CD14-positive monocyte (primary cell): ENCODE measurements at regions not wholly inside any gene's neighbourhood (a gene's known extent, or its start where the extent isn't known, plus 50 kb on each side); places are given as distances from the start of the nearest gene placed in this dataset.

Source experiments
- DNase-seq, 3 donors: peaks; one replicate each; pipeline ENCODE4 v3.0.0-alpha.2; 2011 to 2022
- H2AFZ ChIP-seq: 2 replicates; pipeline ENCODE4 v1.6.0; 2012; ENCODE audit warnings: mild to moderate bottlenecking, low read depth, low read length, inconsistent platforms; ENCODE audit not compliant: insufficient read depth, poor library complexity, severe bottlenecking
- H3K27ac ChIP-seq, 2 donors: 1 replicate in 1 of 2; 2 replicates in 1 of 2; pipeline ENCODE4 v1.5.1; 2012 to 2013; ENCODE audit warnings: low read length in 2 of 2, control low read depth in 1 of 2, inconsistent platforms in 1 of 2, low read depth in 1 of 2, mild to moderate bottlenecking in 1 of 2
- H3K27me3 ChIP-seq, 2 donors: one replicate each; pipeline versions ENCODE4 v1.6.0 to v1.6.1; 2011 to 2013; ENCODE audit warnings: low read length in 2 of 2; ENCODE audit not compliant: control insufficient read depth in 2 of 2, insufficient read depth in 2 of 2
- H3K36me3 ChIP-seq, 2 donors: replicated peaks in 1 of 2; 1 replicate in 1 of 2; 2 replicates in 1 of 2; pipeline versions ENCODE4 v1.5.1 to v1.6.1; 2012 to 2013; ENCODE audit warnings: low read length in 2 of 2, control low read depth in 1 of 2, inconsistent platforms in 1 of 2, mild to moderate bottlenecking in 1 of 2; ENCODE audit not compliant: insufficient read depth in 2 of 2, control insufficient read depth in 1 of 2
- H3K4me1 ChIP-seq, 2 donors: 1 replicate in 1 of 2; 2 replicates in 1 of 2; pipeline versions ENCODE4 v1.5.1 to v1.6.1; 2012 to 2013; ENCODE audit warnings: low read length in 2 of 2, control low read depth in 1 of 2, inconsistent platforms in 1 of 2, mild to moderate bottlenecking in 1 of 2, moderate library complexity in 1 of 2; ENCODE audit not compliant: insufficient read depth in 2 of 2, control insufficient read depth in 1 of 2
- H3K4me2 ChIP-seq: replicated peaks from 2 replicates; pipeline ENCODE3; 2012; ENCODE audit warnings: low read length, moderate library complexity, mild to moderate bottlenecking; ENCODE audit not compliant: poor library complexity, severe bottlenecking; ENCODE audit errors: extremely low read depth
- H3K4me3 ChIP-seq, 3 experiments: fragments of 200-600 bp in 1 of 3; sonication (generic) in 1 of 3; replicated peaks in 1 of 3; 1 replicate in 2 of 3; 2 replicates in 1 of 3; pipeline ENCODE4 v1.5.1; 2011 to 2013; ENCODE audit warnings: low read length in 3 of 3, mild to moderate bottlenecking in 3 of 3, control low read depth in 2 of 3, low read depth in 2 of 3, inconsistent platforms in 1 of 3, moderate library complexity in 1 of 3
- H3K79me2 ChIP-seq: 2 replicates; pipeline ENCODE4 v1.6.0; 2012; ENCODE audit warnings: mild to moderate bottlenecking, control low read depth, inconsistent platforms, low read length, moderate library complexity; ENCODE audit not compliant: insufficient read depth
- H3K9ac ChIP-seq: 2 replicates; pipeline ENCODE4 v1.6.0; 2017; ENCODE audit warnings: low read length, mild to moderate bottlenecking; ENCODE audit not compliant: insufficient read depth, poor library complexity, severe bottlenecking
- H3K9me3 ChIP-seq, 2 donors: replicated peaks in 1 of 2; 1 replicate in 1 of 2; 2 replicates in 1 of 2; pipeline versions ENCODE4 v1.5.1 to v1.6.1; 2012 to 2013; ENCODE audit warnings: low read length in 2 of 2, control low read depth in 1 of 2; ENCODE audit not compliant: control insufficient read depth in 1 of 2, insufficient read depth in 1 of 2
- H4K20me1 ChIP-seq: 2 replicates; pipeline ENCODE4 v1.6.0; 2012; ENCODE audit warnings: mild to moderate bottlenecking, low read length, control low read depth, moderate library complexity; ENCODE audit not compliant: insufficient read depth
- H3K27ac Mint-ChIP-seq, 7 donors: one replicate each; pipeline ENCODE4 v1.8.0; 2020; ENCODE audit warnings: mild to moderate bottlenecking in 7 of 7, mixed read lengths in 7 of 7, moderate library complexity in 6 of 7, inconsistent platforms in 2 of 7
- H3K27me3 Mint-ChIP-seq, 3 donors: one replicate each; pipeline ENCODE4 v1.8.0; 2021 to 2022; ENCODE audit warnings: low read depth in 3 of 3, mild to moderate bottlenecking in 3 of 3, mixed read lengths in 3 of 3, moderate library complexity in 3 of 3, inconsistent platforms in 1 of 3
- H3K36me3 Mint-ChIP-seq, 2 donors: one replicate each; pipeline ENCODE4 v1.8.0; 2020; ENCODE audit warnings: mixed read lengths in 2 of 2, inconsistent platforms in 1 of 2, mild to moderate bottlenecking in 1 of 2
- H3K4me1 Mint-ChIP-seq: one replicate; pipeline ENCODE4 v1.8.0; 2020; ENCODE audit warnings: mild to moderate bottlenecking, mixed read lengths
- H3K4me3 Mint-ChIP-seq, 2 donors: one replicate each; pipeline ENCODE4 v1.8.0; 2020; ENCODE audit warnings: mild to moderate bottlenecking in 2 of 2, mixed read lengths in 2 of 2, moderate library complexity in 1 of 2
- H3K9me3 Mint-ChIP-seq, 7 donors: one replicate each; pipeline ENCODE4 v1.8.0; 2020 to 2022; ENCODE audit warnings: mixed read lengths in 7 of 7, mild to moderate bottlenecking in 6 of 7, moderate library complexity in 6 of 7, inconsistent platforms in 2 of 7
- CTCF ChIP-seq: fragments of 200-600 bp; IDR thresholded peaks from one replicate; pipeline ENCODE4 v1.8.0; 2022; ENCODE audit warnings: antibody characterized with exemption, mild to moderate bottlenecking
- WGBS: methylation state at CpG from one replicate; pipeline ENCODE4 v1.1.5; 2013; ENCODE audit warnings: missing lambda C conversion rate; ENCODE audit not compliant: insufficient coverage; 5-methylcytosine and 5-hydroxymethylcytosine counted together
- intact Hi-C, 2 donors: fragments of 100-400 bp; cut with micrococcal nuclease; formaldehyde crosslinking; loops; one replicate each; pipeline versions ENCODE4 v1.15.0 to v1.15.1; 2023

- no peaks in the 10 kb centered on the region for H3K27me3 ChIP-seq
- H3K4me1 ChIP-seq = no peaks in the 10 kb centered on the region
- TF ChIP-seq CTCF = no peak
- WGBS = no CpG with 5 or more reads among the region's 2 CpGs
- Mint-ChIP-seq H3K36me3 (no peaks in the 10 kb centered on the region), H3K27ac (no peak overlapping the region), H3K4me3 (no peak overlapping the region), H3K27me3 (no peaks in the 10 kb centered on the region), H3K4me1 (no peaks in the 10 kb centered on the region), H3K9me3 (peaks cover 3 to 11% (median 7%) of the 10 kb centered on the region in 7 donors)
- no peak overlapping the region for H3K4me2 ChIP-seq
- H4K20me1 ChIP-seq = no peaks in the 10 kb centered on the region
- peaks cover 0 to 5% of the 10 kb centered on the region in 2 donors for H3K9me3 ChIP-seq
- no peaks in the 10 kb centered on the region for H3K36me3 ChIP-seq
- H3K9ac ChIP-seq = no peak overlapping the region
- no peak overlapping the region for H3K4me3 ChIP-seq
- intact Hi-C loops = no loop called here
- no peaks in the 10 kb centered on the region for H3K79me2 ChIP-seq
- H2AFZ ChIP-seq = no peak overlapping the region
- no peak overlapping the region for H3K27ac ChIP-seq
- DNase-seq = no peak
These were observed 121.2 kb upstream of the ERG start for GRCh38 chr21:38619480-38619879.

- no peaks in the 10 kb centered on the region for H3K4me1 Mint-ChIP-seq
- H3K36me3 Mint-ChIP-seq = no peaks in the 10 kb centered on the region
- Histone ChIP-seq H3K79me2 (no peaks in the 10 kb centered on the region), H3K27me3 (no peaks in the 10 kb centered on the region), H3K9ac (no peak overlapping the region), H3K36me3 (no peaks in the 10 kb centered on the region), H3K4me3 (no peak overlapping the region), H3K4me2 (no peak overlapping the region), H2AFZ (no peak overlapping the region), H3K4me1 (no peaks in the 10 kb centered on the region), H3K9me3 (peaks cover 0 to 5% of the 10 kb centered on the region in 2 donors), H3K27ac (no peak overlapping the region), H4K20me1 (no peaks in the 10 kb centered on the region)
- intact Hi-C loops = no loop called here
- no peaks in the 10 kb centered on the region for H3K27me3 Mint-ChIP-seq
- no peak overlapping the region for H3K4me3 Mint-ChIP-seq
- DNase-seq = no peak
- WGBS = 100% methylated on average over 3 of the region's 9 CpGs
- TF ChIP-seq CTCF = no peak
- H3K27ac Mint-ChIP-seq = no peak overlapping the region
- peaks cover 3 to 11% (median 6%) of the 10 kb centered on the region in 7 donors for H3K9me3 Mint-ChIP-seq
These were observed 121.8 kb upstream of the ERG start for GRCh38 chr21:38619992-38620479.
